ENCODE measurements at regions not wholly inside any gene's neighbourhood (a gene's known extent, or its start where the extent isn't known, plus 50 kb on each side); places are given as distances from the start of the nearest gene placed in this dataset.
"Not testable (repeated sequence)": the region's sequence is repeated elsewhere in the genome, so short reads cannot be mapped to it uniquely, and the experiment has no call there.

DNA sequence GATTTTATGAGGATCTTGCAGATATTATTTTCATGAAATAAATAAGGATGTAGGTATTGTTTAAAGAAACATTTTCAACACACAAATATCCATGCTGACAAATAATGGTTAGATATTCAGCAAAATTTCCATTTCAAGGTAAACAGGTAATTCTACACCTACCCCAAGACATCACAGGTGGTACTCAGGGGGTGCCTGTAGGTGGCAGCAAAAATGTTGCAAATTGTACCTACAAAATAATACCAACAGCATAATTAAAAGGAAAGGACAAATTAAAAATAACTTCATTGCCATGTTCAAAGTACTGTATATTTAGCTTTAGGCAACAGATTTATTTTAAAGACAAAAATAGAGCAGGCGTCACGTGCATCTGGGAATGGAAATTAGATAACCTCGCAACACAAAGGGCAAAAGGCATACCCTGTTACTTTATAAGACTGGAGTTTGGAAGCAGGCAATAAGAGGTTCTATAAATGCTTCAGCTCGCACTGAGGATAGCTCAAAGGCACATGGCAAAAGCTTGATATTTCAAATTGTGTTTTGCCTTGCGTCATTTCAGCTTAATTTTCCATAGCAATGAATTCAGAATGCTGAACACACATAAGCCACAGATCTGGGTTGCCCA lies 630.5 kb downstream of the TDRD15 start:
- FAIRE-seq (no peak), DNase-seq (ENCODE audit: low spot score in 2 of 2) (no peak)

DNA sequence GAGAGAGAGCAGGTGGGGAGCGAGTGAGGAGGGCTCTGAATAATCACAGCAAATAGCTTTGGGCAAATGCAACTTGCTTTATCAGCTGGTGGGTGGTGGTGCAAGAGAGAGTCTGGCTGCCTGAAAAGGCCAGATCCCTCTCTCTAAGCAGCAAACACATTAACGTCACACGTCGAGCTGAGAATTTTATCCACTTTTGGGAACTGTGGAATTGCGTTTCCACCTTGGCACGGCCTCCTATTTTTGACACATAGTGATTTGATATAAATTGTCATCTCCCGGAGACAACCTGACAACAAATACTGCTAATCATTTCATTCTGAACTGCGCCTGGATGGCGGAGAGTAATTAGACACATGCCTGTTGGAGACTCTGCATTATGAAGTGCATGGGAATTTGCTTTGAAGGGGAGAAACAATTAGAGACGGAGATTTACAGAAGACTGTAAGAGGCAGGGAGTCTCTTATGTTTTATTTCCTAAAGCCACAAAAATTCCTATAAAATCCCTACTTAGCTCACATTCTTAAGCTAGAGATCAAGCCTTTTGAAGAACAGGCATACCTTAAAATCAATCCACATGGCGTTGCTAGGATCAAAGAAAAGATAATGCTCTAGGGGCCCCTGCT lies 634.1 kb downstream of the TDRD15 start:
- no peak for DNase-seq (ENCODE audit: low spot score in 2 of 2)
- no peak for FAIRE-seq

GRCh38 chr2:21759819-21760218 lies 636.1 kb downstream of the TDRD15 start:
- FAIRE-seq (no peak), DNase-seq (ENCODE audit: low spot score in 2 of 2) (no peak)

- DNase-seq (ENCODE audit: low spot score in 2 of 2): no peak
- no peak for FAIRE-seq
Measured at GRCh38 chr2:21761361-21761760, 637.6 kb downstream of the TDRD15 start.

GRCh38 chr2:21763501-21763900 lies 639.7 kb downstream of the TDRD15 start:
- DNase-seq (ENCODE audit: low spot score in 2 of 2) (no peak), FAIRE-seq (no peak)

DNA sequence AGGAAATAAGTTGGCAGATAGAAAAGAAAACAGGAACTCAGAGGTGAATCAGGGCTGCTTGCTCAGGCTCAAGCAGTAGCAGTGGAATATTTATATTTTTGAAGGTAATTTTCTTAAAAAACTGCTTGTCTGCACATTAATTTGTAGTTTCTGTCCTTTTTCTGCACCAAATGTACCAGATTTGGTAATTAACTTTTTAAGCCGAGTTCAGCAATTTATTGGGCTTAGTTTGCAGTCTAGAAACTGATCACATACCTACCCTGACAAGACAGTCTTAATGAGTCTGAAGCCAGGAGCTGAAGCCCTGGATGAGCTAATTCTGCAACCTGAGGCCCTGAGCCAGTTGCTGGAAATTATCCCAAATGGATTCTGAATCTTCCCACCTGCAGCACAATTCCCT lies 647.0 kb downstream of the TDRD15 start:
- DNase-seq (ENCODE audit: low spot score in 2 of 2) (no peak), FAIRE-seq (no peak)

DNA sequence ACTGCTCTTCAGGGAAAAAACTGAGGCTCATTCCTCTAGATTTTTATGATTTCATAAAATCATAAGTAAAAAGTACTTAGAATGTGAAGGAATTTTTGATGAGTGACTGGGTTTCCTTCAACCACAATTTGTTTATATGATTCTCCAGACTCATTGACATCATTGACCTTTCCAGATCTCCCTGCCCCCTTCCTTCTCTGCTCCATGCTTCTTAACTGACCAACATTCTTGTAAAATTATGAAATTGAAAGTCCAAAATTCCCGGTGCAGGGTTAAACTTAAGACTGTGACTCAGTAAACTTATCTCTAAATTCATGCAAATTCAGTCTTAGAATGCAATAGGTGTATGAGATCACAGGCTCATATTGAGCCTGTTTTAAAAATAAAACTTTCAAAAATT lies 648.9 kb downstream of the TDRD15 start:
- DNase-seq (ENCODE audit: low spot score in 2 of 2) (no peak), FAIRE-seq (no peak)

- no peak for DNase-seq (ENCODE audit: low spot score in 2 of 2)
- FAIRE-seq: no peak
Measured at GRCh38 chr2:21773168-21773567, 649.4 kb downstream of the TDRD15 start.

GRCh38 chr2:21774691-21775368 lies 651.1 kb downstream of the TDRD15 start:
- DNase-seq (ENCODE audit: low spot score in 2 of 2) (no peak), FAIRE-seq (no peak)

GRCh38 chr2:21779786-21780185 lies 656.0 kb downstream of the TDRD15 start:
- no peak for DNase-seq (ENCODE audit: low spot score in 2 of 2)
- no peak for FAIRE-seq

DNA sequence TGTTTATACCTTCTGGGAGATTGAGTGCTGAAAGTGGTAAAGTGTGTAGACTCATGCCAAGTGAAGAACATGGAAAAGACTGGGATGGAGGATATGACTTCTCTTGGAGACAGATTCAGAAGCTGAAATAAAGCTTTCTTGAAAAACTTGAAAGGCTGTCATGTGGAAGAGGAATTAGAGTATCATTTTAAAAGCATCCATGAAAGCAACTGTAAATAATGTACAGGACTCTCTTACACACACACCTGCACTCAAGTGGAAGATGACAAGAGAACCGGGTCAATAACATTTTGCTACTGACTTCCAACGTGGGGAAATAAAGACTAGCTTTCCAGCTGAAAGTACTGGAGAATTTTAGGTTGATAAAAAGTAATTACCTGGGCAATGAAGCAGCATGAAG lies 658.2 kb downstream of the TDRD15 start:
- no peak for DNase-seq (ENCODE audit: low spot score in 2 of 2)
- FAIRE-seq: no peak

- no peak for FAIRE-seq
- DNase-seq (ENCODE audit: low spot score in 2 of 2): no peak
Measured at GRCh38 chr2:21782866-21783265, 659.1 kb downstream of the TDRD15 start.

- no peak for DNase-seq (ENCODE audit: low spot score in 2 of 2)
- FAIRE-seq: no peak
Measured at GRCh38 chr2:21787941-21788340, 664.2 kb downstream of the TDRD15 start.

- not testable (repeated sequence) for FAIRE-seq; DNase-seq (ENCODE audit: low spot score in 2 of 2)
Measured at GRCh38 chr2:21790311-21790710, 666.5 kb downstream of the TDRD15 start.

- DNase-seq (ENCODE audit: low spot score in 2 of 2) (no peak), FAIRE-seq (no peak)
Measured at GRCh38 chr2:21792571-21792970, 668.8 kb downstream of the TDRD15 start.

GRCh38 chr2:21793461-21793860 lies 669.7 kb downstream of the TDRD15 start:
- no peak for FAIRE-seq
- DNase-seq (ENCODE audit: low spot score in 2 of 2): no peak

- FAIRE-seq (no peak), DNase-seq (ENCODE audit: low spot score in 2 of 2) (no peak)
Measured at GRCh38 chr2:21794611-21795010, 670.8 kb downstream of the TDRD15 start.

GRCh38 chr2:21800356-21800755 lies 676.6 kb downstream of the TDRD15 start:
- DNase-seq (ENCODE audit: low spot score in 2 of 2): no peak
- no peak for FAIRE-seq

GRCh38 chr2:21803550-21803949 lies 679.8 kb downstream of the TDRD15 start:
- DNase-seq (ENCODE audit: low spot score in 2 of 2) (no peak), FAIRE-seq (no peak)

GRCh38 chr2:21804151-21804550 lies 680.4 kb downstream of the TDRD15 start:
- FAIRE-seq (no peak), DNase-seq (ENCODE audit: low spot score in 2 of 2) (no peak)

DNA sequence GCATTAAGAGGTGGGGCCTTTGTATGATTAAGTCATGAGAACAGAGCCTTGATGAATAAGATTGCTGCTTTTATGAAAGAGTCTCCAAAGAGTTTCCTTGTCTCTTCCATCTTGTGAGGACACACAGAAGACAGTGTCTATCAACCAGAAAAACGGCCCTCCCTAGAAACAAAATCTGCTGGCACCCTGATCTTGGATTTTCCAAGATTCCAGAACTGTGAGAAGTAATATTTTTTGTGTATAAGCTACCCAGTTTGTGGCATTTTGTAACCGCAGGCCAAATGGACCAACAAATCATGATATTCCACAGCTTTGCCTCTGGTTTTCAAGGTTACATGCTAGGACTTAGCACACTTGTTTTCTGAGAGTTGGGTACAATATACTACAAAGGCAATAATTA lies 687.8 kb downstream of the TDRD15 start:
- DNase-seq (ENCODE audit: low spot score in 2 of 2) (no peak), FAIRE-seq (no peak)

DNA sequence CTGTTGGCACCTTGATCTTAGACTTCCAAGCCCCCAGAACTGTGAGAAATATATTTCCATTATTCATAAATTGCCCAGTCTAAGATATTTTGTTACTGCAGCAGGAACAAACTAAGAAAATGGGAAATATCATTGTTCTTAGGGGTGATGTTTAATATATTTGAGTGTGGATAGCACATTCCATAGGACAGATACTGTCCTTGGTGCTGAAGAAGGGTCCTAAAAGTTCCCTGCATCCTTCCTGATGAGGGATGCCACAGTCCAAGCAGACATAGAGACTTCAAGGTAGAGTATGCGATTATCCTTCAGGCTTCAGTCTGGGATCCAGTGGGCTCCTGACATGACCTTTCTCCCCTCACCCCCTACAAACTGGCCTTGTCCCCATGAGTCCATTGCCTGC lies 689.0 kb downstream of the TDRD15 start:
- no peak for FAIRE-seq
- DNase-seq (ENCODE audit: low spot score in 2 of 2): no peak

All from frontal cortex (tissue), 3 donors.